WTC11 (cell line): ENCODE measurements at regions not wholly inside any gene's neighbourhood (a gene's known extent, or its start where the extent isn't known, plus 50 kb on each side); places are given as distances from the start of the nearest gene placed in this dataset.

Source experiments
- ATF2 ChIP-seq: sonication (generic); formaldehyde crosslinking; IDR thresholded peaks from 2 replicates; pipeline ENCODE4 v1.8.1; 2022; ENCODE audit warnings: low read depth, missing genetic modification reagents, borderline replicate concordance
- CTCF ChIP-seq: fragments of 200-600 bp; IDR thresholded peaks from 2 replicates; pipeline ENCODE4 v1.8.0; 2022; ENCODE audit warnings: antibody characterized with exemption
- E2F5 ChIP-seq: sonication (generic); formaldehyde crosslinking; IDR thresholded peaks from 2 replicates; pipeline ENCODE4 v1.8.1; 2022; ENCODE audit warnings: mild to moderate bottlenecking, moderate library complexity, missing genetic modification reagents
- ETV6 ChIP-seq: sonication (generic); formaldehyde crosslinking; IDR thresholded peaks from 2 replicates; pipeline ENCODE4 v1.8.1; 2022; ENCODE audit warnings: mild to moderate bottlenecking, missing genetic modification reagents
- MLX ChIP-seq: sonication (generic); formaldehyde crosslinking; IDR thresholded peaks from 2 replicates; pipeline ENCODE4 v1.8.1; 2023; ENCODE audit warnings: mild to moderate bottlenecking, missing genetic modification reagents, moderate library complexity
- TP53 ChIP-seq: sonication (generic); formaldehyde crosslinking; IDR thresholded peaks from 2 replicates; pipeline ENCODE4 v1.8.1; 2023; ENCODE audit warnings: mild to moderate bottlenecking, missing genetic modification reagents
- USF1 ChIP-seq: sonication (generic); formaldehyde crosslinking; IDR thresholded peaks from 2 replicates; pipeline ENCODE4 v1.8.0; 2022; ENCODE audit warnings: mild to moderate bottlenecking, missing genetic modification reagents
- ZNF263 ChIP-seq: sonication (generic); formaldehyde crosslinking; IDR thresholded peaks from 2 replicates; pipeline ENCODE4 v1.8.1; 2022; ENCODE audit warnings: low read depth, mild to moderate bottlenecking, moderate library complexity, missing genetic modification reagents

GRCh38 chr5:10831419-10831818, 70.4 kb upstream of the DAP start:
- TF ChIP-seq ZNF263 (CRISPR knock-in tag) = no peak
- TF ChIP-seq E2F5 (CRISPR knock-in tag) = no peak
- no peak for TF ChIP-seq TP53 (CRISPR knock-in tag)
- no peak for TF ChIP-seq CTCF
- no peak for TF ChIP-seq MLX (CRISPR knock-in tag)
- TF ChIP-seq USF1 = no peak
- no peak for TF ChIP-seq ATF2 (CRISPR knock-in tag)
- TF ChIP-seq ETV6 (CRISPR knock-in tag) = no peak
